MCF 10A (cell line): ENCODE measurements at regions not wholly inside any gene's neighbourhood (a gene's known extent, or its start where the extent isn't known, plus 50 kb on each side); places are given as distances from the start of the nearest gene placed in this dataset.

Experiments used
- BruUV-seq: library from RNA; stranded (reverse); fragments of 400-500 nt; replicated peaks from 2 replicates; lab custom pipeline; 2021; lab: Mats Ljungman, UMichigan
- CTCF ChIA-PET: fragments of 300-600 bp; sonication (Branson Sonifier 250); formaldehyde crosslinking; extraction: SDS; loops from one replicate; lab custom pipeline; 2021; ENCODE audit warnings: antibody characterized with exemption, inconsistent platforms; lab: Yijun Ruan, JAX
- POLR2A ChIA-PET: fragments of 300-600, 350-650 bp; sonication (Branson Sonifier 250); formaldehyde crosslinking; extraction: SDS; loops from one replicate; lab custom pipeline; 2020; ENCODE audit warnings: antibody characterized with exemption, inconsistent platforms; lab: Yijun Ruan, JAX
- DNase-seq: peaks from one replicate; pipeline ENCODE4 v3.0.0-alpha.2; 2018; ENCODE audit not compliant: unreplicated experiment
- H3K27ac Mint-ChIP-seq: one replicate; pipeline ENCODE4 v1.8.0; 2022; ENCODE audit warnings: mild to moderate bottlenecking, low read depth, mixed read lengths; ENCODE audit not compliant: unreplicated experiment
- H3K27me3 Mint-ChIP-seq: one replicate; pipeline ENCODE4 v1.8.0; 2022; ENCODE audit warnings: mixed read lengths; ENCODE audit not compliant: insufficient read depth, unreplicated experiment
- H3K36me3 Mint-ChIP-seq: one replicate; pipeline ENCODE4 v1.8.0; 2022; ENCODE audit warnings: mild to moderate bottlenecking, moderate library complexity, mixed read lengths; ENCODE audit not compliant: insufficient read depth, unreplicated experiment
- H3K4me1 Mint-ChIP-seq: one replicate; pipeline ENCODE4 v1.8.0; 2022; ENCODE audit warnings: mixed read lengths; ENCODE audit not compliant: insufficient read depth, unreplicated experiment
- H3K4me3 Mint-ChIP-seq: one replicate; pipeline ENCODE4 v1.8.0; 2022; ENCODE audit warnings: mild to moderate bottlenecking, moderate library complexity, mixed read lengths; ENCODE audit not compliant: unreplicated experiment
- H3K9me3 Mint-ChIP-seq: one replicate; pipeline ENCODE4 v1.8.0; 2022; ENCODE audit warnings: mixed read lengths; ENCODE audit not compliant: unreplicated experiment
- CTCF ChIP-seq: fragments of 200-600 bp; IDR thresholded peaks from one replicate; pipeline ENCODE4 v1.8.0; 2022; ENCODE audit warnings: antibody characterized with exemption, mild to moderate bottlenecking; ENCODE audit not compliant: unreplicated experiment
- intact Hi-C: fragments of 100-400 bp; cut with micrococcal nuclease; formaldehyde crosslinking; loops from 2 replicates; pipeline ENCODE4 v1.14.1; 2022

- Mint-ChIP-seq H3K27ac (no peak overlapping the region), H3K36me3 (no peaks in the 10 kb centered on the region), H3K9me3 (no peaks in the 10 kb centered on the region), H3K27me3 (peaks cover 57% of the 10 kb centered on the region), H3K4me3 (no peak overlapping the region), H3K4me1 (peaks cover 6% of the 10 kb centered on the region)
- intact Hi-C loops = loop anchor here (10.0 kb wide), 1 partner anchor 1427 kb away; no protein-coding TSS in a partner anchor
- BruUV-seq = no TSS peak
- no peak for DNase-seq
- TF ChIP-seq CTCF = no peak
- POLR2A ChIA-PET = interaction anchor here (1.0 kb wide), 1 partner anchor 245 kb away, joined by 4 read pairs; no protein-coding TSS in a partner anchor
- CTCF ChIA-PET = interaction anchor here (0.5 to 12.5 kb wide), 16 partner anchors 9 to 1372 kb away, joined by 3 to 271 read pairs (median 4); no protein-coding TSS in a partner anchor
Measured at GRCh38 chr1:181187337-181188126, 99.0 kb downstream of the IER5 start.

- Mint-ChIP-seq H3K27ac (no peak overlapping the region), H3K4me1 (peaks cover 6% of the 10 kb centered on the region), H3K4me3 (no peak overlapping the region), H3K36me3 (no peaks in the 10 kb centered on the region), H3K27me3 (peaks cover 40% of the 10 kb centered on the region), H3K9me3 (no peaks in the 10 kb centered on the region)
- POLR2A ChIA-PET = interaction anchor here (2.2 kb wide), 1 partner anchor 236 kb away, joined by 6 read pairs; no protein-coding TSS in a partner anchor
- intact Hi-C loops = loop anchor here (10.0 kb wide), 1 partner anchor 1426 kb away; no protein-coding TSS in a partner anchor
- no TSS peak for BruUV-seq
- DNase-seq = no peak
- TF ChIP-seq CTCF = no peak
- CTCF ChIA-PET = interaction anchor here (0.5 to 12.5 kb wide), 44 partner anchors 9 to 863 kb away, joined by 3 to 271 read pairs (median 4); no protein-coding TSS in a partner anchor
Measured at GRCh38 chr1:181189245-181189644, 100.7 kb downstream of the IER5 start.

DNA sequence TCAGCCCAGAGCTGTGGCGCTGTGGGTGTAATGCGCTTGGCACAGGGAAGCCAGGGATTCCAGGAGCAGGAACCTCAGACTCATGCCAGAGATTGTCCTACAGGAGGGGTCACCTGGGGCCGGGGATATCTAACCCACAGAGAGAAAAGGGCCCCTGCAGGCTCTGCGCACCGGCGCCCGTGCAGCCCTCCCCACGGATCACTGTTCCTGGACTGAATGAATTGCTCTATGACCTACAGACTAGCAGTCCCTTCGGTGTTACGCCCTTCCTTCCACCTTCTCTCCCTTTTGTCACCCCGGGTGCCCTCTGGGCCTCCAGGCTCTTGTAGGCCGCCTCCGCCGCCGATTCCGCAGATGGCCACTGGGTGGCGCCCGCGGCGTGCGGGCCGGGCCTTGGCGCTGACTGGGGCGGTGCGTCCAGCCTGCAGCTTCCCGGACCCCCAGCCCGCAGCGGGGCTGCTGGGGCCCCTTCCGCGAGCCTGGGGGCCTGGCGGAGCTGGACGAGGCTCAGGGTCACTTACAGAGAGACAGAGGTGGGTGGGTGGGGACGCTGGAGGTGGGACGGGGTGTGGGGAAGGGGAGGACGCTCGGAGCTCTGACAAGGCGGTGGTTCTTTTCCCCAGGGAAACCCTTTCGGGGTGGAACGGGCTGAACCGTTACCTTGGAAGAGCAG is 101.3 kb downstream of the IER5 start:
- Mint-ChIP-seq H3K27ac (no peak overlapping the region), H3K9me3 (no peaks in the 10 kb centered on the region), H3K4me3 (no peak overlapping the region), H3K36me3 (no peaks in the 10 kb centered on the region), H3K4me1 (peaks cover 6% of the 10 kb centered on the region), H3K27me3 (peaks cover 35% of the 10 kb centered on the region)
- CTCF ChIA-PET = interaction anchor here (0.5 to 12.5 kb wide), 53 partner anchors 9 to 938 kb away, joined by 3 to 271 read pairs (median 4); no protein-coding TSS in a partner anchor
- no TSS peak for BruUV-seq
- TF ChIP-seq CTCF = peak; percentile 100
- intact Hi-C loops = loop anchor here (1.0 to 10.0 kb wide), 4 partner anchors 67 to 1425 kb away; no protein-coding TSS in a partner anchor
- POLR2A ChIA-PET = interaction anchor here (2.2 kb wide), 1 partner anchor 235 kb away, joined by 6 read pairs; no protein-coding TSS in a partner anchor
- peak; percentile 69 for DNase-seq
